Mucosa of gallbladder (tissue), 1 donor: ENCODE measurements at regions not wholly inside any gene's neighbourhood (a gene's known extent, or its start where the extent isn't known, plus 50 kb on each side); places are given as distances from the start of the nearest gene placed in this dataset.
"Not testable (repeated sequence)": the region's sequence is repeated elsewhere in the genome, so short reads cannot be mapped to it uniquely, and the experiment has no call there.

Source experiments
- DNase-seq: peaks from one replicate; pipeline ENCODE4 v3.0.0-alpha.2; 2020; ENCODE audit warnings: low spot score
- donor health status: DM: no; HTN: no; CAD: no.

GRCh38 chr14:56422221-56422620, 157.4 kb upstream of the TMEM260 start:
- no peak for DNase-seq

- peak; percentile 78 for DNase-seq
Observed at GRCh38 chr14:56422703-56423213, 156.8 kb upstream of the TMEM260 start.

GRCh38 chr14:56423544-56423943, 156.1 kb upstream of the TMEM260 start:
- no peak for DNase-seq

GRCh38 chr14:56431013-56431412, 148.6 kb upstream of the TMEM260 start:
- no peak for DNase-seq

GRCh38 chr14:56449670-56450213, 129.9 kb upstream of the TMEM260 start:
- no peak for DNase-seq

GRCh38 chr14:56452940-56453339, 126.7 kb upstream of the TMEM260 start:
- DNase-seq, result no peak

GRCh38 chr14:56454680-56455079, 124.9 kb upstream of the TMEM260 start:
- DNase-seq, result not testable (repeated sequence)

- DNase-seq, result no peak
Observed at GRCh38 chr14:56460469-56460868, 119.1 kb upstream of the TMEM260 start.

- no peak for DNase-seq
Observed at GRCh38 chr14:56461276-56462275, 118.0 kb upstream of the TMEM260 start.

GRCh38 chr14:56463271-56463890, 116.2 kb upstream of the TMEM260 start:
- no peak for DNase-seq

- DNase-seq, result no peak
Observed at GRCh38 chr14:56471056-56471455, 108.5 kb upstream of the TMEM260 start.

GRCh38 chr14:56474419-56475022, 105.1 kb upstream of the TMEM260 start:
- no peak for DNase-seq

GRCh38 chr14:56482310-56482911, 97.2 kb upstream of the TMEM260 start:
- DNase-seq, result no peak

- no peak for DNase-seq
Observed at GRCh38 chr14:56487090-56487667, 92.4 kb upstream of the TMEM260 start.

GRCh38 chr14:56487761-56488160, 91.8 kb upstream of the TMEM260 start:
- no peak for DNase-seq

- DNase-seq, result no peak
Observed at GRCh38 chr14:56488306-56488705, 91.3 kb upstream of the TMEM260 start.

GRCh38 chr14:56490379-56490778, 89.2 kb upstream of the TMEM260 start:
- no peak for DNase-seq

- peak; percentile 30 for DNase-seq
Observed at GRCh38 chr14:56491299-56492285, 88.0 kb upstream of the TMEM260 start.

GRCh38 chr14:56494167-56494566, 85.4 kb upstream of the TMEM260 start:
- DNase-seq, result no peak

GRCh38 chr14:56498112-56498511, 81.5 kb upstream of the TMEM260 start:
- DNase-seq, result no peak
